Fibroblast of skin of right biceps (primary cell): ENCODE measurements at regions not wholly inside any gene's neighbourhood (a gene's known extent, or its start where the extent isn't known, plus 50 kb on each side); places are given as distances from the start of the nearest gene placed in this dataset.
"Not testable (repeated sequence)": the region's sequence is repeated elsewhere in the genome, so short reads cannot be mapped to it uniquely, and the experiment has no call there.

ENCODE experiments used
- DNase-seq: peaks from one replicate; pipeline ENCODE4 v3.0.0-alpha.2; 2013

- no peak for DNase-seq
Observed at GRCh38 chr10:4186849-4187540, 402.0 kb upstream of the KLF6 start.

GRCh38 chr10:4183761-4184261 lies 398.8 kb upstream of the KLF6 start:
- DNase-seq, result peak; percentile 53

- DNase-seq, result no peak
Observed at GRCh38 chr10:4181621-4182049, 396.6 kb upstream of the KLF6 start.

- DNase-seq, result peak; percentile 25
Observed at GRCh38 chr10:4181081-4181480, 396.1 kb upstream of the KLF6 start.

- DNase-seq, result no peak
Observed at GRCh38 chr10:4177791-4178190, 392.8 kb upstream of the KLF6 start.

GRCh38 chr10:4176500-4177281 lies 391.7 kb upstream of the KLF6 start:
- no peak for DNase-seq

- peak; percentile 36 for DNase-seq
Observed at GRCh38 chr10:4174197-4174596, 389.2 kb upstream of the KLF6 start.

- no peak for DNase-seq
Observed at GRCh38 chr10:4170633-4171314, 385.8 kb upstream of the KLF6 start.

GRCh38 chr10:4170181-4170580 lies 385.2 kb upstream of the KLF6 start:
- no peak for DNase-seq

GRCh38 chr10:4169448-4169847 lies 384.4 kb upstream of the KLF6 start:
- no peak for DNase-seq

- DNase-seq, result no peak
Observed at GRCh38 chr10:4167216-4167615, 382.2 kb upstream of the KLF6 start.

- no peak for DNase-seq
Observed at GRCh38 chr10:4162571-4163286, 377.7 kb upstream of the KLF6 start.

- no peak for DNase-seq
Observed at GRCh38 chr10:4159173-4159572, 374.2 kb upstream of the KLF6 start.

- no peak for DNase-seq
Observed at GRCh38 chr10:4154191-4154715, 369.2 kb upstream of the KLF6 start.

- no peak for DNase-seq
Observed at GRCh38 chr10:4151466-4151865, 366.5 kb upstream of the KLF6 start.

GRCh38 chr10:4150676-4151075 lies 365.7 kb upstream of the KLF6 start:
- DNase-seq, result no peak

GRCh38 chr10:4149460-4149859 lies 364.5 kb upstream of the KLF6 start:
- not testable (repeated sequence) for DNase-seq

GRCh38 chr10:4147245-4147644 lies 362.2 kb upstream of the KLF6 start:
- no peak for DNase-seq

- peak; percentile 4 for DNase-seq
Observed at GRCh38 chr10:4144817-4145216, 359.8 kb upstream of the KLF6 start.

GRCh38 chr10:4141471-4141870 lies 356.5 kb upstream of the KLF6 start:
- DNase-seq, result peak; percentile 28

- DNase-seq, result peak; percentile 52
Observed at GRCh38 chr10:4138146-4138721, 353.2 kb upstream of the KLF6 start.

- no peak for DNase-seq
Observed at GRCh38 chr10:4137299-4137698, 352.3 kb upstream of the KLF6 start.
